HG03280 (cell line): ENCODE measurements at regions not wholly inside any gene's neighbourhood (a gene's known extent, or its start where the extent isn't known, plus 50 kb on each side); places are given as distances from the start of the nearest gene placed in this dataset.

Experiments used
- ATAC-seq: cut with Tn5 transposase; IDR thresholded peaks from one replicate; pipeline ENCODE4 v1.9.1; 2021; ENCODE audit warnings: mild to moderate bottlenecking, moderate library complexity; ENCODE audit not compliant: unreplicated experiment

GRCh38 chr5:30866142-30866541 is 327.3 kb upstream of the CDH6 start:
- ATAC-seq: no peak

- no peak for ATAC-seq
Observed at GRCh38 chr5:30856242-30856641, 337.2 kb upstream of the CDH6 start.

- no peak for ATAC-seq
Observed at GRCh38 chr5:30853158-30853557, 340.3 kb upstream of the CDH6 start.

GRCh38 chr5:30850866-30851265 is 342.6 kb upstream of the CDH6 start:
- no peak for ATAC-seq

GRCh38 chr5:30849931-30850710 is 343.4 kb upstream of the CDH6 start:
- ATAC-seq: no peak

- no peak for ATAC-seq
Observed at GRCh38 chr5:30846171-30846570, 347.3 kb upstream of the CDH6 start.

GRCh38 chr5:30845194-30845593 is 348.3 kb upstream of the CDH6 start:
- ATAC-seq: no peak

- no peak for ATAC-seq
Observed at GRCh38 chr5:30843541-30843940, 349.9 kb upstream of the CDH6 start.

- no peak for ATAC-seq
Observed at GRCh38 chr5:30839956-30840355, 353.5 kb upstream of the CDH6 start.

GRCh38 chr5:30838936-30839496 is 354.5 kb upstream of the CDH6 start:
- no peak for ATAC-seq

GRCh38 chr5:30832519-30832918 is 361.0 kb upstream of the CDH6 start:
- no peak for ATAC-seq

- ATAC-seq: no peak
Observed at GRCh38 chr5:30831605-30832004, 361.9 kb upstream of the CDH6 start.

- ATAC-seq: no peak
Observed at GRCh38 chr5:30831123-30831522, 362.4 kb upstream of the CDH6 start.

- no peak for ATAC-seq
Observed at GRCh38 chr5:30811298-30811697, 382.2 kb upstream of the CDH6 start.

GRCh38 chr5:30809933-30810332 is 383.6 kb upstream of the CDH6 start:
- ATAC-seq: no peak

GRCh38 chr5:30808996-30809395 is 384.5 kb upstream of the CDH6 start:
- no peak for ATAC-seq

GRCh38 chr5:30804739-30805505 is 388.6 kb upstream of the CDH6 start:
- no peak for ATAC-seq

GRCh38 chr5:30802961-30803705 is 390.4 kb upstream of the CDH6 start:
- no peak for ATAC-seq

- no peak for ATAC-seq
Observed at GRCh38 chr5:30781643-30782042, 411.8 kb upstream of the CDH6 start.

GRCh38 chr5:30768056-30768690 is 425.3 kb upstream of the CDH6 start:
- ATAC-seq: no peak

GRCh38 chr5:30765706-30766105 is 427.8 kb upstream of the CDH6 start:
- ATAC-seq: no peak
